Amygdala (tissue), 56 donors: ENCODE measurements at regions not wholly inside any gene's neighbourhood (a gene's known extent, or its start where the extent isn't known, plus 50 kb on each side); places are given as distances from the start of the nearest gene placed in this dataset.

Source experiments
- DNase-seq, 56 donors: peaks; one replicate each; lab custom pipeline; 2025; lab: John Stamatoyannopoulos, UW

- DNase-seq: no peak
Measured at GRCh38 chr21:38556390-38556789, 58.1 kb upstream of the ERG start.

DNA sequence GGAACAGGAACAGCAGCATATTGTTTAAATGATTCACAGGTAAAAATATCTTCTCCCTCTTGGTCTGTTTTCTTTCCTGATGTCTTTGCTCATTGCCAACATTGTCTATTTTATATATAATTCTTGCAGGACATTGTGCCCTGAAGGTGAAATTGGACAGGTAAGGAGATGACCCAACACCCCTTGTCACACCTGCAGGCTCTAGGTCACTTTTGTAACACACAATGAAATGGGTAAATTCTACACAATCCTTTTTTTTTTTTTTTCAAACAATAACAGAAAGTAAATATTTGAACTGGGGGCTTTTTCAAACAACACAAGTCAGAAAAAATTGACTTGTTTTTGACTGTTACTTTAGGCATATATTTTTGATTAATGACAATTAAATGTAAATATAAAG lies 62.9 kb upstream of the ERG start:
- no peak for DNase-seq

DNA sequence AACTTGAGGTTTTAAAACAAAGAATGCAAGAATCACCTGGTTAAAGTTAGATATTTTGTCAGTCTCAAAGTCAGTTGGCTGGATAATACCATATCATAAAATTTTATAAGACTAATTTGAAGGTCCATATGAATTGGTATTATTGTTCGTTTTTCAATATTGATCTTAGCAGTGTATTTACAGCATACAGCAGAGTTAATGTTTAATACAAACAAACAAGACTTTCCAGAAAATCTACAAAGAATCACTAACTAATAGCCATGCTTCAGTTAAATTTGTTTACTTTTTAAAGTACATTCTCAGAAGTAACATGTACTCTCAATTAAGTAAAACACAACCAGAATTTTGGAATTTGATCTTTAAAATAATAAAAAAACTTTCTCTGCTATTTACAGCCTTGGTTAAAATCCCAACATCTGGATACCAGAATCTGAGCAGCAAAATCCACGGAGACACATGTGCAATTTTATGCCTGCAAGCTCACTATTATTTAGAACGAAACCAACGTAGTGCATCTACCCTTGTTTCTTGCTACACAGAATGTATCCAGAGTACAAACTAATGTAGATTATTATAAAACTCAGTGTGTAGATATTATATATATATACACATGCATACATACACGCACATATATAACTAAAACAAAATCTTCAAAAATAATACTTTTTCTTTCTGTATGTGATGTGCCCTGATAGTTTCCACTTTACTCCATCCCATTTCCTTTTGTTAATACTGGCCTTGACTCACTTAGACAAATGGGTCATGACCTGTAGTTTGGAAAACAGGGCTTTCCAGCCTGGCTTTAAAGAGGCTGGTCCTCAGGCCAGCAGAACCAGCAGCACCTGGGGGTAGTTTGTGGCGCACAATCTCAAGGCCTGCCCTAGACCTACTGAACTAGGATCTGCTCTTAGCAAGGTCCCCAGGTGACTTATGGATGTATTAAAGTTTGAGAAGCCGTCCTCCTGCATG lies 63.6 kb upstream of the ERG start:
- no peak for DNase-seq

GRCh38 chr21:38567335-38567969 lies 69.2 kb upstream of the ERG start:
- DNase-seq: peak in 2 of 56 donors; percentile 3 to 4

- no peak for DNase-seq
Measured at GRCh38 chr21:38567970-38568360, 69.7 kb upstream of the ERG start.

- DNase-seq: no peak
Measured at GRCh38 chr21:38569733-38570132, 71.5 kb upstream of the ERG start.

DNA sequence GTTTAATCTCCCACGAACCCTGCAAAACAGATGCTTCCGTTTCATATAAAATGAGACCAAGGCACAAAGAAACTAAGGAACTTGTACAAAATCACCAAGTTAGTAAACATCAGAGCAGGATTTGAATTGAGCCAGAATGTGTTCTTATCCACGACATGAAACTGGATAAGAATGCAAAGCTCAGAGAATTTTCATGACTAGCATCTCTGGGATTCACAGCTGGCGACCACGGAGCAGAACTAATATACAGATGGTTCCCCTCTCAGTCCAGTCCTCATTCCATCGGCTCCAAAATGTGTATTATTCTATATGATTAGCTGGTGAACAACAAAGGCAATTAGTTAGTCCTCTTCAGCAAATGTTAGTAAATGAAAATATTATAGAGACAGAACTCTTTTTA lies 72.3 kb upstream of the ERG start:
- DNase-seq: no peak

DNA sequence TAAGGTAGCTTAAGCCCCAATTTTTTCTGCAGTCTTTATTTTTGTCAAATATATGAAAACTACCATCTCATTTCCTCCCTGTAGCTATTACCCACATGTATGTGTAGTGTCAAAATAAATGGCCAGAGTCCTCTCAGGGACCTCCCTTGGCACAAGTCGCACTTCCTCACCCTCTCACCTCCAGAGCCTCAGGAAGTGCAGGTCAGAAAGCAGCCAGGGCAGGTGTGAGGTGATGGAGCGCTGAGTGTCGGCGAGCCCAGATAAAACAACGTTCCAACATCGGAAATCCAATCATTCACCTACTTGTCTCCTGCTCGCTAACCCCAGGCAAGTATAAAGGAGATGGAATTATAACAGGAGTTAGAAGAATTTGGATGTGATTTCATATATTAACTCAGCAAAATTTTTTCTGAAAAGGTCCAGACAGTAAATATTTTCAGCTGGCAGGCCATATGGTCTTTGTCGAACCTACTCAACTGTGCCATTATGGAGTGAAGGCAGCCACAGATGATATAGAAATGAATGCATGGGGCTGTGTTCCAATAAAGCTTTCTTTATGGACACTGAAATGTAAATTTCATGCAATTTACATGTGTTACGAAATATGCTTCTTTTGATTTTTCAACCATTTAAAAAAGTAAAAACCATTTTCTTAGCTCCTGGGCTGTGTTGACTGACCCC lies 76.8 kb upstream of the ERG start:
- DNase-seq: no peak

- no peak for DNase-seq
Measured at GRCh38 chr21:38577887-38578286, 79.6 kb upstream of the ERG start.

DNA sequence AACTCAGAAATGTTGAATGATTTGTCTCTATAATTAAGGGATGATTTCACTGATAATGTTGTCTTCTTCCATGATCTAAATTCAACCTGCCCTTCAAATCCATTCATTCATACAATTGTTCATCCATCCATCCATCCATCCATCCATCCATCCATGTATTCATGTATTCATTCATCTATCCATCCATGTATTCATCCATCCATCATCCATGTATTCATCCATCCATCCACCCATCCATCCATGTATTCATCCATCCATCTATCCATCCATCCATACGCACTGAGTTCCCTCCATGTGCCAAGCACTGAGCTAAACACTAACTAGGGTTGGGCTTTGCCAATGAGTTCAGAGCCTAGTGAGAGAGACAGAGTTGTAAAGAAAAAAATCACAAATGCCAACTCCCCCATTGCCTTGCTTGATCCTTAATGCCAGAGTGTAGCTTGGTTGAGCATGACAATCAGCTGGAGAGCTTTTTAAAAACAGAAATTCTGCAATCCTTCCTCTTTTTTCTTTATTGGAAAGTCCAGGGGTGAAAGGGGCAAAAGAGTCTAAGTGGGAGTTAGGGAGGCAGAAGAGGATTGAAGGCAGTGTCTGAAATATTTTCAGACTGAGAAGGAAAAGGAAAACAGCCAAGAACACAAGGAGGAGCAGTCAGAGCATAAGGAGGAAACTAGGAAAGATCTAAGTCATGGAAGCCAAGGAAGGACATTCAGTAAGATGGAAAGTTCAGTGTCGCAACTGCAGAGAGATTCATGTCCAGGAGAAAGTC lies 92.4 kb upstream of the ERG start:
- no peak for DNase-seq

DNA sequence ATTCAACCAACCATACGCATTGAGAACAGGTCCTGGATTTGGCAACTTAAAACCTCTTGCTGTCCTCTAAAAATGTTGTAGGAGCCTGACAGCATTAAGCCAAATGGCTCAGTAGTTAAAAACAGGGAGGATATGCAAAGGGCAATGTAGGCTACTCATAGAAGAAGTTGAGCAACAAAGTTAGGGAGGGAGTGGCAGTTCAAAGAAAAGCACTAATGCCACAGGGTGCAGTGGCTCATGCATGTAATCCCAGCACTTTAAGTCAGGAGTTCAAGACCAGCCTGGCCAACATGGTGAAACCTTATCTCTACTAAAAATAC lies 92.9 kb upstream of the ERG start:
- DNase-seq: no peak

DNA sequence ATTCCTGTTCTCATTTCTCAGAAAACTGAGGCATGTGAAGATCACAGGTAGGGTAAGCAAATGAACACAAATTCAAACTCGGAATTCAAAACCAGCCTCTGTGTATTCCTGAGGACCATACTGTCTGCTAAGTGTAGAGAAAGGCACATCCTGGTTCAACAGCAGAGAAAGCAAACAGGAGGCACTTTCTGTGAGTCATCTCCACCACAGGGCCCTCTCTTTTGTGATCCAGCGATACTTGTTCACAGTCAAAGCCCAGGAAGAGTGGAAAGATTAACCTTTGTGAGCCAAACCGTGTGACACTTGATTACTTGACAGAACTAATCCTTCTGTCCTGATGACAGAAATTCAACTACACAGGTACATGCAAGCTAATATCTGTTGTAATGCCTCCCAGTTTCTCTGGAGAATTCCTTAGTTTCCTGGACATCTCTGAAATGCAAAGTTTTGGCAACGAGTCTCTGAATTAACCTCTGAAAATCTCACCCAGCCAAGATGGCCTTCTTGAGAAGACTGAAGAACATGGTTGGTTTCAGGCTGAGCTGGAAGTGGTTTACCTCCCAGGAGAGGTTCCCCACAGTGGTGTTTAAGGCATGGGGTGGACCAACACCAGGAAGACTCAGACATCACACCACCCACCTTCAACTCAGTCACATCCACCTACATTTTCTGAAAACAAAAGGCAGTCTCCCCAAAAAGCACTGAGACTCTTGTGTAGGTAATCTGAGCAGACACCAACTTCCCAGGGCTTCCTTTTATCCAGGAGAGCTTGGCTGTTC lies 98.2 kb upstream of the ERG start:
- no peak for DNase-seq

GRCh38 chr21:38597421-38597820 lies 99.1 kb upstream of the ERG start:
- DNase-seq: no peak

GRCh38 chr21:38598413-38598812 lies 100.1 kb upstream of the ERG start:
- no peak for DNase-seq

DNA sequence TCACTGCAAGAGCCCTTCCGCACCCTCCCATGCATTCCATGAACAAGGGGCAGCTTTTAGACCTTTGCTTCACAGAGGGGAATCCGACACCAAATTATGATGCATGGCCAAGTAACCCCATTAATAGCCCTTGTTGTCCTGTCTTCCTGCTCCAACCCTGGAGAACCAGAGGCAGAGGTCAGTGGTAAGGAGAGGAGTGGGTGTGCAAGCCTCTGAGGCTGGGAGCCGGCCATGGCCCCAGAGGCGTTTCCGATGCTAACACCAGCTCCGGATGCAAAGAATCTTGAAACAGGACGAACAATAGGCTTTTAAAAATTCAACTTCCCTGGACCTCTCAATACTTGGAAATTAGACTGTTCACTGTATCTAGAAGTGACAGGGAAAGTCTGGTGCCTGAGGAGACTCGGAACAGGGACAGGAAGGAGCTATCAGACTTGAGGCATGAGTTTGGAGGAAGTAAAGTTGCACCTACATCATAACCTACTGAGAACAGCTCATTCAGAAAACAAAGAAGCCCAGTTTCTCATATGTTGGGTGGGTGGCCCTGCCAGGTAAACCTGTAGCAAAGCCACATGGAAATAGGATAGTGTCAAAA lies 101.2 kb upstream of the ERG start:
- no peak for DNase-seq

DNA sequence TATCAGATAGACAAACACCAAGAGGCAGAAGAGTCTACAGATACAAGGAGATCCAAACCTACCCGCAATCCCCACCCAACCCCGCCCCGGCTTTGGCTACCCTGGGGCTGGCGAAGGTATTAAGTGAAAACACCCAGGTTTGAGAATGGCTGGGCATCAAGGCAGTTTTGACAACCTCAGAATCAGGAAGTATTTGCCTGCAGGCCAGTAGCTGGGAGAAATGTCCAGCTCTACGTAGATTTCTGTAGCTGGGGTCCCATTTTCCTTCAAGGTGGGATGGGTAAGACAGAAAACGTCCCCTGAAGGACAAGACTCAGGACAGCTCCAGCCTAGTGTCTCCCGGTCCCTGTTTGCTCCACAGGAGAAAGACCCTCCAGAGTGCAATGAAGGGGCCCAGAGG lies 101.8 kb upstream of the ERG start:
- no peak for DNase-seq

GRCh38 chr21:38605236-38605635 lies 107.0 kb upstream of the ERG start:
- DNase-seq: no peak

DNA sequence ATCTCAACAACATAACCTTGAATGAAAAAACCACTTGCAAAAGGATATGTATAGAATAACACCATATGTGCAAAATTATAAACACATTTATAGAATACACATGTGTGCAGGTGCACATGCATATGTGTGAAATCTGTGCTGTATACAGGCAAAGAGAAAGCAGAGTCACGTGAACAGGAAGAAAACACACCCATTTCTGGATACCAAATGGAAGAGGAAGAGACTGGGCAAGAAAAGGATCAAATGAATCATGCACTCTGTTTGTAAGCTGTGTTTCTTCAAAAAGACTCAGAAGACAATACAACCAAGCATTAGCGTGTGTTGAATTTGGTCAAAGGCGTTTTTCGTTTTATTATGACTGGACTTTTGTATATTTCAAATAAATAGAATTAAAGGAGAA lies 111.3 kb upstream of the ERG start:
- no peak for DNase-seq

- DNase-seq: no peak
Measured at GRCh38 chr21:38610623-38611251, 112.5 kb upstream of the ERG start.
